ENCODE measurements at regions not wholly inside any gene's neighbourhood (a gene's known extent, or its start where the extent isn't known, plus 50 kb on each side); places are given as distances from the start of the nearest gene placed in this dataset.

DNA sequence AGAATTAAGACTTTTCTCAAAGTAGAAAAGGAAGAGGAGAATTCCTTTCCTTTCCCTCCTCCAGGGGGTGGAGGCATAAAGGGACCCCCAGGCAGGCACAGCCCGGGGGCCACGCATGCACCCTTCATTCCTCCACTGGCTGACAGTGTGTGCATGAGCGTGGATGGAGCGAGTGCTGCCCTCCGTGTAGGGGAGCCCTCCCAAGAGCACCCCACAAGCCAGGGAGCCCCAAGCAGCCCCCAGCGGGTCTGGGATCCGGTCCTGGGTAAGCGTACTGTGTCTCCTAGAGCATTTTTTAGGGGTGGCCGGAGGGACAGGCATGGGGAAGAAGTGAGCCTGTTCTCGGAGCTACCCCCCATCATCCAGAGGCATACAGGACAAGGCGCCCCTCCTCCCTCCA, 120.5 kb downstream of the SIK1 start:
- TF ChIP-seq POLR2AphosphoS5 (IDR thresholded peaks at IDR 0.05; ENCODE audit: low read depth) (no peak), GABPA (IDR thresholded peaks at IDR 0.05; ENCODE audit: low read depth) (no peak)
- TF ChIP-seq, protein P1, sequence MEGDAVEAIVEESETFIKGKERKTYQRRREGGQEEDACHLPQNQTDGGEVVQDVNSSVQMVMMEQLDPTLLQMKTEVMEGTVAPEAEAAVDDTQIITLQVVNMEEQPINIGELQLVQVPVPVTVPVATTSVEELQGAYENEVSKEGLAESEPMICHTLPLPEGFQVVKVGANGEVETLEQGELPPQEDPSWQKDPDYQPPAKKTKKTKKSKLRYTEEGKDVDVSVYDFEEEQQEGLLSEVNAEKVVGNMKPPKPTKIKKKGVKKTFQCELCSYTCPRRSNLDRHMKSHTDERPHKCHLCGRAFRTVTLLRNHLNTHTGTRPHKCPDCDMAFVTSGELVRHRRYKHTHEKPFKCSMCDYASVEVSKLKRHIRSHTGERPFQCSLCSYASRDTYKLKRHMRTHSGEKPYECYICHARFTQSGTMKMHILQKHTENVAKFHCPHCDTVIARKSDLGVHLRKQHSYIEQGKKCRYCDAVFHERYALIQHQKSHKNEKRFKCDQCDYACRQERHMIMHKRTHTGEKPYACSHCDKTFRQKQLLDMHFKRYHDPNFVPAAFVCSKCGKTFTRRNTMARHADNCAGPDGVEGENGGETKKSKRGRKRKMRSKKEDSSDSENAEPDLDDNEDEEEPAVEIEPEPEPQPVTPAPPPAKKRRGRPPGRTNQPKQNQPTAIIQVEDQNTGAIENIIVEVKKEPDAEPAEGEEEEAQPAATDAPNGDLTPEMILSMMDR (IDR thresholded peaks at IDR 0.05; ENCODE audit: insufficient read depth, low read length): no peak
- TF ChIP-seq, protein P2, sequence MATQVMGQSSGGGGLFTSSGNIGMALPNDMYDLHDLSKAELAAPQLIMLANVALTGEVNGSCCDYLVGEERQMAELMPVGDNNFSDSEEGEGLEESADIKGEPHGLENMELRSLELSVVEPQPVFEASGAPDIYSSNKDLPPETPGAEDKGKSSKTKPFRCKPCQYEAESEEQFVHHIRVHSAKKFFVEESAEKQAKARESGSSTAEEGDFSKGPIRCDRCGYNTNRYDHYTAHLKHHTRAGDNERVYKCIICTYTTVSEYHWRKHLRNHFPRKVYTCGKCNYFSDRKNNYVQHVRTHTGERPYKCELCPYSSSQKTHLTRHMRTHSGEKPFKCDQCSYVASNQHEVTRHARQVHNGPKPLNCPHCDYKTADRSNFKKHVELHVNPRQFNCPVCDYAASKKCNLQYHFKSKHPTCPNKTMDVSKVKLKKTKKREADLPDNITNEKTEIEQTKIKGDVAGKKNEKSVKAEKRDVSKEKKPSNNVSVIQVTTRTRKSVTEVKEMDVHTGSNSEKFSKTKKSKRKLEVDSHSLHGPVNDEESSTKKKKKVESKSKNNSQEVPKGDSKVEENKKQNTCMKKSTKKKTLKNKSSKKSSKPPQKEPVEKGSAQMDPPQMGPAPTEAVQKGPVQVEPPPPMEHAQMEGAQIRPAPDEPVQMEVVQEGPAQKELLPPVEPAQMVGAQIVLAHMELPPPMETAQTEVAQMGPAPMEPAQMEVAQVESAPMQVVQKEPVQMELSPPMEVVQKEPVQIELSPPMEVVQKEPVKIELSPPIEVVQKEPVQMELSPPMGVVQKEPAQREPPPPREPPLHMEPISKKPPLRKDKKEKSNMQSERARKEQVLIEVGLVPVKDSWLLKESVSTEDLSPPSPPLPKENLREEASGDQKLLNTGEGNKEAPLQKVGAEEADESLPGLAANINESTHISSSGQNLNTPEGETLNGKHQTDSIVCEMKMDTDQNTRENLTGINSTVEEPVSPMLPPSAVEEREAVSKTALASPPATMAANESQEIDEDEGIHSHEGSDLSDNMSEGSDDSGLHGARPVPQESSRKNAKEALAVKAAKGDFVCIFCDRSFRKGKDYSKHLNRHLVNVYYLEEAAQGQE (IDR thresholded peaks at IDR 0.05; ENCODE audit: insufficient replicate concordance, low read depth): no peak
